HepG2 (cell line): ENCODE measurements at regions not wholly inside any gene's neighbourhood (a gene's known extent, or its start where the extent isn't known, plus 50 kb on each side); places are given as distances from the start of the nearest gene placed in this dataset.

Experiments used
- AGO1 ChIP-seq: fragments of 200-400 bp; formaldehyde crosslinking; IDR thresholded peaks from 2 replicates; pipeline ENCODE4 v1.6.1; 2017; ENCODE audit warnings: mild to moderate bottlenecking, low read depth, low read length, moderate library complexity; ENCODE audit not compliant: poor library complexity, severe bottlenecking
- AGO2 ChIP-seq: fragments of 200-400 bp; formaldehyde crosslinking; optimal IDR thresholded peaks from 2 replicates; pipeline ENCODE3; 2017; ENCODE audit warnings: mild to moderate bottlenecking, low read depth, low read length, moderate library complexity
- ATF2 ChIP-seq: sonication (generic); formaldehyde crosslinking; IDR thresholded peaks from 2 replicates; pipeline ENCODE4 v1.4.0; 2020; ENCODE audit warnings: missing genetic modification reagents
- CC2D1A ChIP-seq: sonication (generic); formaldehyde crosslinking; IDR thresholded peaks from 2 replicates; pipeline ENCODE4 v1.8.1; 2023; ENCODE audit warnings: mild to moderate bottlenecking, missing genetic modification reagents
- CEBPG ChIP-seq: IDR thresholded peaks from 2 replicates; pipeline ENCODE4 v1.6.1; 2016
- CREM ChIP-seq, 2 experiments: sonication (generic) in 1 of 2; formaldehyde crosslinking in 1 of 2; IDR thresholded peaks; 2 replicates each; pipeline versions ENCODE4 v1.4.0 to v1.6.1; 2016 to 2020; ENCODE audit warnings: antibody characterized with exemption in 1 of 2, mild to moderate bottlenecking in 1 of 2, missing genetic modification reagents in 1 of 2
- ERF ChIP-seq: IDR thresholded peaks from 2 replicates; pipeline ENCODE4 v1.6.1; 2018; ENCODE audit warnings: missing biosample characterization, missing genetic modification reagents
- GATAD1 ChIP-seq: IDR thresholded peaks from 2 replicates; pipeline ENCODE4 v1.6.1; 2016; ENCODE audit warnings: missing genetic modification reagents, missing compliant biosample characterization
- HHEX ChIP-seq: IDR thresholded peaks from 2 replicates; pipeline ENCODE4 v1.6.1; 2016; ENCODE audit warnings: control low read depth
- HOXA5 ChIP-seq: sonication (generic); formaldehyde crosslinking; IDR thresholded peaks from 2 replicates; pipeline ENCODE4 v1.4.0; 2020; ENCODE audit warnings: missing genetic modification reagents
- KDM2A ChIP-seq: sonication (generic); formaldehyde crosslinking; IDR thresholded peaks from 2 replicates; pipeline ENCODE4 v1.4.0; 2020; ENCODE audit warnings: low read depth, missing genetic modification reagents, borderline replicate concordance
- MLLT10 ChIP-seq: sonication (generic); formaldehyde crosslinking; IDR thresholded peaks from 2 replicates; pipeline ENCODE4 v1.4.0; 2020; ENCODE audit warnings: missing genetic modification reagents
- NFRKB ChIP-seq: fragments of 450-650 bp; IDR thresholded peaks from 2 replicates; pipeline ENCODE4 v1.6.1; 2017
- PITX1 ChIP-seq: sonication (generic); formaldehyde crosslinking; IDR thresholded peaks from 2 replicates; pipeline ENCODE4 v1.5.1; 2020; ENCODE audit warnings: mild to moderate bottlenecking, missing genetic modification reagents
- REL ChIP-seq: sonication (generic); formaldehyde crosslinking; conservative IDR thresholded peaks from 2 replicates; pipeline ENCODE4 v1.8.0; 2022; ENCODE audit warnings: mild to moderate bottlenecking, missing genetic modification reagents, moderate library complexity
- SOX5 ChIP-seq: IDR thresholded peaks from 2 replicates; pipeline ENCODE4 v1.6.1; 2016; ENCODE audit warnings: borderline replicate concordance
- SRSF1 ChIP-seq: fragments of 200-400 bp; formaldehyde crosslinking; optimal IDR thresholded peaks from 2 replicates; pipeline ENCODE3; 2017; ENCODE audit warnings: mild to moderate bottlenecking, low read depth, low read length, moderate library complexity
- ZEB1 ChIP-seq: IDR thresholded peaks from 2 replicates; pipeline ENCODE4 v1.6.1; 2012; ENCODE audit warnings: mild to moderate bottlenecking, low read depth, inconsistent platforms; ENCODE audit not compliant: insufficient replicate concordance
- ZFP82 ChIP-seq: sonication (generic); formaldehyde crosslinking; IDR thresholded peaks from 2 replicates; pipeline ENCODE4 v1.5.1; 2020; ENCODE audit warnings: mild to moderate bottlenecking, missing genetic modification reagents, borderline replicate concordance
- ZNF232 ChIP-seq: sonication (generic); formaldehyde crosslinking; IDR thresholded peaks from 2 replicates; pipeline ENCODE4 v1.4.0; 2020; ENCODE audit warnings: missing genetic modification reagents, borderline replicate concordance
- ZNF256 ChIP-seq: sonication (generic); formaldehyde crosslinking; conservative IDR thresholded peaks from 2 replicates; pipeline ENCODE4 v1.4.0; 2020; ENCODE audit warnings: missing genetic modification reagents
- ZNF264 ChIP-seq: sonication (generic); formaldehyde crosslinking; IDR thresholded peaks from 2 replicates; pipeline ENCODE4 v1.4.0; 2020; ENCODE audit warnings: missing genetic modification reagents
- ZNF343 ChIP-seq: sonication (generic); formaldehyde crosslinking; IDR thresholded peaks from 2 replicates; pipeline ENCODE4 v1.4.0; 2020; ENCODE audit warnings: mild to moderate bottlenecking, missing genetic modification reagents
- ZNF543 ChIP-seq: sonication (generic); formaldehyde crosslinking; IDR thresholded peaks from 2 replicates; pipeline ENCODE4 v1.4.0; 2020; ENCODE audit warnings: mild to moderate bottlenecking, missing genetic modification reagents
- ZNF557 ChIP-seq: sonication (generic); formaldehyde crosslinking; IDR thresholded peaks from 2 replicates; pipeline ENCODE4 v1.4.0; 2020; ENCODE audit warnings: missing genetic modification reagents
- ZNF616 ChIP-seq: sonication (generic); formaldehyde crosslinking; IDR thresholded peaks from 2 replicates; pipeline ENCODE4 v1.5.0; 2020; ENCODE audit warnings: low read depth, mild to moderate bottlenecking, missing genetic modification reagents
- ZNF7 ChIP-seq: IDR thresholded peaks from 2 replicates; pipeline ENCODE4 v1.6.1; 2016; ENCODE audit warnings: missing biosample characterization, missing genetic modification reagents
- ZNF747 ChIP-seq: sonication (generic); formaldehyde crosslinking; IDR thresholded peaks from 2 replicates; pipeline ENCODE4 v1.8.1; 2023; ENCODE audit warnings: missing genetic modification reagents, mild to moderate bottlenecking, borderline replicate concordance
- ZNF883 ChIP-seq: sonication (generic); formaldehyde crosslinking; IDR thresholded peaks from 2 replicates; pipeline ENCODE4 v1.5.1; 2020; ENCODE audit warnings: mild to moderate bottlenecking, missing genetic modification reagents; ENCODE audit errors: not compliant biosample characterization
- TF ChIP-seq, protein P1 (sequence below): sonication (generic); formaldehyde crosslinking; IDR thresholded peaks from 2 replicates; pipeline ENCODE4 v1.5.1; 2020; ENCODE audit warnings: missing genetic modification reagents, mild to moderate bottlenecking, borderline replicate concordance

DNA sequence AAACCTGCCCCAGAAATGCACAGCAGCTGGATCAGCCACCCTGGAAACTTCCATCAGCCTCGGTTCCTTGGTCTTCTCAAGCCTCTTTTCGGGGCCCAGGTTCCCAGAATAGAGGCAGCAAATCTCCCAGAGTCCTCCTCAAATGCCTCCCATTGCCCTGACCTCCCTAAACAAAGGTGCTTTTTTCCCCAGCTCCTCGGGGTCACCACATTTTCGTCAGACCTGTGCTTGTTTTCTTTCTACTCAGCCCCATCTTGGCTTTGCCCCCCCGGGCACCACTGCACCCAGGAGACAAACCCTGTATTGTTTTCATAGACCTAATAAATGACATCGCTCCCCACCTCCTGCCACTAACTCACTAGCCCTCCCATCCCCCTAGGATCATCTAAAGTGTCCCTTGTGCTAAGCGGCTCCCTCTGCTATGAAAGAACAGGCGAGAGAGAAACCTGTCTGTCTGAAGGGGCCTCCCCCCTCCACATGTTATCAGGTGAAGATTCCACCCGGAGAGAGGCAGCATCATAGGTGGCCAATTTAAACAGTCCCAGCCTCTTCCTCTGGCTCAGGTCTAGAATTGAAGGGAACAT is 451.1 kb downstream of the SOX9 start (continued):
- no peak for TF ChIP-seq AGO2
- TF ChIP-seq HOXA5, result no peak; the same call in 1 of the 2 replicates
- TF ChIP-seq ZNF747 (CRISPR knock-in tag), result no peak
- no peak for TF ChIP-seq ZNF343 (CRISPR knock-in tag)
- TF ChIP-seq PITX1 (CRISPR knock-in tag), result peak; percentile 79; the same call in 1 of the 2 replicates
- peak; percentile 63; the same call in 1 of the 2 replicates for TF ChIP-seq CC2D1A (CRISPR knock-in tag)
- 0 out of 2 replicates have a peak, but pooled peaks have one; percentile 35 for TF ChIP-seq ZNF543 (CRISPR knock-in tag)
- peak; percentile 94 for TF ChIP-seq SOX5 (CRISPR knock-in tag)
- TF ChIP-seq, protein P1, sequence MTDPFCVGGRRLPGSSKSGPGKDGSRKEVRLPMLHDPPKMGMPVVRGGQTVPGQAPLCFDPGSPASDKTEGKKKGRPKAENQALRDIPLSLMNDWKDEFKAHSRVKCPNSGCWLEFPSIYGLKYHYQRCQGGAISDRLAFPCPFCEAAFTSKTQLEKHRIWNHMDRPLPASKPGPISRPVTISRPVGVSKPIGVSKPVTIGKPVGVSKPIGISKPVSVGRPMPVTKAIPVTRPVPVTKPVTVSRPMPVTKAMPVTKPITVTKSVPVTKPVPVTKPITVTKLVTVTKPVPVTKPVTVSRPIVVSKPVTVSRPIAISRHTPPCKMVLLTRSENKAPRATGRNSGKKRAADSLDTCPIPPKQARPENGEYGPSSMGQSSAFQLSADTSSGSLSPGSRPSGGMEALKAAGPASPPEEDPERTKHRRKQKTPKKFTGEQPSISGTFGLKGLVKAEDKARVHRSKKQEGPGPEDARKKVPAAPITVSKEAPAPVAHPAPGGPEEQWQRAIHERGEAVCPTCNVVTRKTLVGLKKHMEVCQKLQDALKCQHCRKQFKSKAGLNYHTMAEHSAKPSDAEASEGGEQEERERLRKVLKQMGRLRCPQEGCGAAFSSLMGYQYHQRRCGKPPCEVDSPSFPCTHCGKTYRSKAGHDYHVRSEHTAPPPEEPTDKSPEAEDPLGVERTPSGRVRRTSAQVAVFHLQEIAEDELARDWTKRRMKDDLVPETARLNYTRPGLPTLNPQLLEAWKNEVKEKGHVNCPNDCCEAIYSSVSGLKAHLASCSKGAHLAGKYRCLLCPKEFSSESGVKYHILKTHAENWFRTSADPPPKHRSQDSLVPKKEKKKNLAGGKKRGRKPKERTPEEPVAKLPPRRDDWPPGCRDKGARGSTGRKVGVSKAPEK, result 0 out of 2 replicates have a peak, but pooled peaks have one; percentile 56
- TF ChIP-seq KDM2A, result peak; percentile 36; the same call in 1 of the 2 replicates
- peak; percentile 54; the same call in 1 of the 2 replicates for TF ChIP-seq CEBPG
- TF ChIP-seq MLLT10 (CRISPR knock-in tag), result no peak
- TF ChIP-seq ZNF616 (CRISPR knock-in tag), result no peak
- peak; percentile 84 for TF ChIP-seq ZEB1
- peak; percentile 69; the same call in 1 of the 2 replicates for TF ChIP-seq CREM (IDR thresholded peaks at IDR 0.05)
- TF ChIP-seq CREM (CRISPR knock-in tag; IDR thresholded peaks at IDR 0.05), result no peak
- TF ChIP-seq GATAD1 (CRISPR knock-in tag), result 0 out of 2 replicates have a peak, but pooled peaks have one; percentile 13
- peak; percentile 57; the same call in 1 of the 2 replicates for TF ChIP-seq ZFP82 (CRISPR knock-in tag)
- no peak for TF ChIP-seq ZNF557
- TF ChIP-seq HHEX (CRISPR knock-in tag), result no peak
- peak; percentile 53 for TF ChIP-seq ZNF883 (CRISPR knock-in tag)
- no peak for TF ChIP-seq AGO1
- TF ChIP-seq ZNF232 (CRISPR knock-in tag), result no peak
- TF ChIP-seq ZNF256 (CRISPR knock-in tag), result no peak
- TF ChIP-seq ZNF7 (CRISPR knock-in tag), result 0 out of 2 replicates have a peak, but pooled peaks have one; percentile 6
- TF ChIP-seq SRSF1, result no peak
- TF ChIP-seq ZNF264, result peak; percentile 59; the same call in 1 of the 2 replicates
- TF ChIP-seq ATF2 (CRISPR knock-in tag), result peak; percentile 39; the same call in 1 of the 2 replicates
- TF ChIP-seq REL (CRISPR knock-in tag), result no peak
- peak; percentile 59; the same call in 1 of the 2 replicates for TF ChIP-seq ERF (CRISPR knock-in tag)
- no peak for TF ChIP-seq NFRKB
